H9 (cell line): ENCODE measurements at regions not wholly inside any gene's neighbourhood (a gene's known extent, or its start where the extent isn't known, plus 50 kb on each side); places are given as distances from the start of the nearest gene placed in this dataset.

Source experiments
- DNase-seq: peaks from one replicate; pipeline ENCODE4 v3.0.0-alpha.2; 2017
- H2AFZ ChIP-seq: one replicate; pipeline ENCODE4 v1.6.1; 2013; ENCODE audit warnings: mild to moderate bottlenecking, low read length, control low read depth, moderate library complexity
- H2AK5ac ChIP-seq: 2 replicates; pipeline ENCODE4 v1.6.1; 2013; ENCODE audit warnings: low read length, control low read depth, mixed read lengths; ENCODE audit not compliant: insufficient read length
- H2BK120ac ChIP-seq: one replicate; pipeline ENCODE4 v1.6.1; 2013; ENCODE audit warnings: low read depth, mild to moderate bottlenecking, low read length, control low read depth, inconsistent platforms; ENCODE audit not compliant: poor library complexity, severe bottlenecking
- H2BK12ac ChIP-seq: 2 replicates; pipeline ENCODE4 v1.6.1; 2013; ENCODE audit warnings: low read length, control low read depth, mixed read lengths, low read depth; ENCODE audit not compliant: insufficient read length
- H2BK15ac ChIP-seq: 2 replicates; pipeline ENCODE4 v1.6.1; 2013; ENCODE audit warnings: low read depth, low read length, control low read depth
- H2BK20ac ChIP-seq: one replicate; pipeline ENCODE4 v1.6.1; 2013; ENCODE audit warnings: low read depth, mild to moderate bottlenecking, low read length, control low read depth, inconsistent platforms; ENCODE audit not compliant: poor library complexity, severe bottlenecking
- H2BK5ac ChIP-seq: 2 replicates; pipeline ENCODE4 v1.6.1; 2013; ENCODE audit warnings: low read length, control low read depth, mixed read lengths; ENCODE audit not compliant: insufficient read length
- H3K14ac ChIP-seq: 2 replicates; pipeline ENCODE4 v1.6.1; 2013; ENCODE audit warnings: low read length, control low read depth; ENCODE audit not compliant: insufficient read depth
- H3K18ac ChIP-seq: 2 replicates; pipeline ENCODE4 v1.6.1; 2013; ENCODE audit warnings: low read depth, mild to moderate bottlenecking, mixed read lengths, low read length, control low read depth; ENCODE audit not compliant: insufficient read length
- H3K23ac ChIP-seq: 2 replicates; pipeline ENCODE4 v1.6.1; 2013; ENCODE audit warnings: low read length, control low read depth, mixed read lengths, low read depth; ENCODE audit not compliant: insufficient read length
- H3K23me2 ChIP-seq: 2 replicates; pipeline ENCODE4 v1.6.1; 2013; ENCODE audit warnings: low read depth, mild to moderate bottlenecking, mixed read lengths, low read length, control low read depth; ENCODE audit not compliant: insufficient read length, poor library complexity, severe bottlenecking
- H3K27ac ChIP-seq: 2 replicates; pipeline ENCODE4 v1.5.1; 2013; ENCODE audit warnings: low read length, control low read depth, mixed read lengths, low read depth; ENCODE audit not compliant: insufficient read length
- H3K27me3 ChIP-seq: 2 replicates; pipeline ENCODE4 v1.6.1; 2013; ENCODE audit warnings: low read length, control low read depth, inconsistent platforms; ENCODE audit not compliant: insufficient read depth
- H3K4ac ChIP-seq: 2 replicates; pipeline ENCODE4 v1.6.1; 2013; ENCODE audit warnings: low read depth, mild to moderate bottlenecking, control low read depth, inconsistent platforms, low read length, moderate library complexity
- H3K4me1 ChIP-seq: 2 replicates; pipeline ENCODE4 v1.6.1; 2013; ENCODE audit warnings: low read length, control low read depth, inconsistent platforms; ENCODE audit not compliant: insufficient read depth
- H3K4me2 ChIP-seq: 2 replicates; pipeline ENCODE4 v1.6.1; 2013; ENCODE audit warnings: low read length, control low read depth, mixed read lengths; ENCODE audit not compliant: insufficient read length, insufficient read depth
- H3K56ac ChIP-seq: 2 replicates; pipeline ENCODE4 v1.6.1; 2013; ENCODE audit warnings: low read depth, mild to moderate bottlenecking, mixed read lengths, low read length, control low read depth; ENCODE audit not compliant: insufficient read length
- H3K79me1 ChIP-seq: 2 replicates; pipeline ENCODE4 v1.6.1; 2013; ENCODE audit warnings: low read depth, mild to moderate bottlenecking, moderate library complexity, low read length, control low read depth, inconsistent platforms; ENCODE audit not compliant: insufficient read depth, poor library complexity, severe bottlenecking
- H3K79me2 ChIP-seq: 2 replicates; pipeline ENCODE4 v1.6.1; 2013; ENCODE audit warnings: low read length, control low read depth, inconsistent platforms; ENCODE audit not compliant: insufficient read depth
- H3K9ac ChIP-seq: 2 replicates; pipeline ENCODE4 v1.6.1; 2013; ENCODE audit warnings: low read length, control low read depth, mixed read lengths; ENCODE audit not compliant: insufficient read length; ENCODE audit errors: extremely low read depth
- H3K9me3 ChIP-seq: one replicate; pipeline ENCODE4 v1.6.1; 2013; ENCODE audit warnings: low read depth, low read length, inconsistent platforms; ENCODE audit not compliant: control insufficient read depth
- H3T11ph ChIP-seq: one replicate; pipeline ENCODE4 v1.6.1; 2013; ENCODE audit warnings: mild to moderate bottlenecking, low read length, control low read depth, inconsistent platforms
- H4K20me1 ChIP-seq: one replicate; pipeline ENCODE4 v1.6.1; 2013; ENCODE audit not compliant: control insufficient read depth, insufficient read length, insufficient read depth
- H4K5ac ChIP-seq: 2 replicates; pipeline ENCODE4 v1.6.1; 2013; ENCODE audit warnings: low read depth, mild to moderate bottlenecking, mixed read lengths, low read length, control low read depth; ENCODE audit not compliant: insufficient read length
- H4K8ac ChIP-seq: replicated peaks from 2 replicates; pipeline ENCODE4 v1.6.1; 2013; ENCODE audit warnings: low read length, control low read depth, mixed read lengths, low read depth; ENCODE audit not compliant: insufficient read length
- H4K91ac ChIP-seq: 2 replicates; pipeline ENCODE4 v1.6.1; 2013; ENCODE audit warnings: low read depth, mild to moderate bottlenecking, moderate library complexity, mixed read lengths, low read length, control low read depth; ENCODE audit not compliant: insufficient read length
- H3K27ac Mint-ChIP-seq, 3 experiments: 2 replicates in 2 of 3; 3 replicates in 1 of 3; pipeline ENCODE4 v1.8.0; 2020 to 2021; ENCODE audit warnings: mixed read lengths in 3 of 3, mild to moderate bottlenecking in 1 of 3, moderate library complexity in 1 of 3
- H3K27me3 Mint-ChIP-seq: 2 replicates; pipeline ENCODE4 v1.8.0; 2021; ENCODE audit warnings: low read depth, mild to moderate bottlenecking, moderate library complexity, mixed read lengths
- H3K36me3 Mint-ChIP-seq, 3 experiments: 2 replicates in 2 of 3; 3 replicates in 1 of 3; pipeline ENCODE4 v1.8.0; 2020 to 2021; ENCODE audit warnings: low read depth in 3 of 3, mixed read lengths in 3 of 3; ENCODE audit not compliant: insufficient read depth in 1 of 3
- H3K4me1 Mint-ChIP-seq, 2 experiments: 2 replicates each; pipeline ENCODE4 v1.8.0; 2020; ENCODE audit warnings: mixed read lengths in 2 of 2
- H3K4me3 Mint-ChIP-seq, 2 experiments: 2 replicates in 1 of 2; 3 replicates in 1 of 2; pipeline ENCODE4 v1.8.0; 2020 to 2021; ENCODE audit warnings: mild to moderate bottlenecking in 2 of 2, mixed read lengths in 2 of 2, moderate library complexity in 1 of 2
- H3K9me3 Mint-ChIP-seq, 2 experiments: 2 replicates in 1 of 2; 3 replicates in 1 of 2; pipeline ENCODE4 v1.8.0; 2020; ENCODE audit warnings: mild to moderate bottlenecking in 2 of 2, mixed read lengths in 2 of 2, moderate library complexity in 1 of 2
- CTCF ChIP-seq: fragments of 200-600 bp; sonication (generic); conservative IDR thresholded peaks from 3 replicates; pipeline ENCODE4 v1.8.0; 2021; ENCODE audit warnings: antibody characterized with exemption, mild to moderate bottlenecking
- WGBS: extraction: QIAGEN DNeasy Blood & Tissue Kit; methylation state at CpG from one replicate; pipeline ENCODE4 v1.1.7; 2013; ENCODE audit warnings: missing lambda C conversion rate, low lambda C conversion rate, mixed read lengths; ENCODE audit not compliant: insufficient read length; ENCODE audit errors: extremely low coverage; 5-methylcytosine and 5-hydroxymethylcytosine counted together

GRCh38 chr5:152861231-152861630 lies 456.2 kb upstream of the NMUR2 start:
- Mint-ChIP-seq H3K4me1 (peaks cover 2 to 3% of the 10 kb centered on the region in 2 experiments; a peak in 1 of 4 replicates), H3K4me3 (no peak overlapping the region), H3K27ac (peak overlapping the region in 1 of 3 experiments; percentile 6; a peak in 1 of 7 replicates), H3K36me3 (no peaks in the 10 kb centered on the region), H3K27me3 (no peaks in the 10 kb centered on the region), H3K9me3 (no peaks in the 10 kb centered on the region)
- Histone ChIP-seq H3K23ac (no peak overlapping the region), H2AFZ (no peak overlapping the region), H3K9me3 (no peaks in the 10 kb centered on the region), H3K27ac (no peak overlapping the region), H3K27me3 (no peaks in the 10 kb centered on the region), H3K56ac (no peak overlapping the region), H2BK12ac (no peak overlapping the region), H4K8ac (no peak overlapping the region), H4K20me1 (no peaks in the 10 kb centered on the region), H4K5ac (no peak overlapping the region), H3K4ac (no peak overlapping the region), H3K79me2 (no peaks in the 10 kb centered on the region), H2AK5ac (no peak overlapping the region), H3K14ac (no peak overlapping the region), H3K23me2 (no peaks in the 10 kb centered on the region), H3K79me1 (no peaks in the 10 kb centered on the region), H2BK120ac (no peak overlapping the region), H3K4me2 (no peak overlapping the region), H4K91ac (no peak overlapping the region), H2BK5ac (no peak overlapping the region), H2BK15ac (no peak overlapping the region), H3K4me1 (no peaks in the 10 kb centered on the region), H3K9ac (no peak overlapping the region), H3T11ph (no peak overlapping the region), H3K18ac (no peak overlapping the region), H2BK20ac (no peak overlapping the region)
- no peak for TF ChIP-seq CTCF
- DNase-seq = no peak
- no CpG with 5 or more reads among the region's 3 CpGs for WGBS
